CD14-positive monocyte (primary cell): ENCODE measurements at regions not wholly inside any gene's neighbourhood (a gene's known extent, or its start where the extent isn't known, plus 50 kb on each side); places are given as distances from the start of the nearest gene placed in this dataset.

ENCODE experiments used
- DNase-seq, 3 donors: peaks; one replicate each; pipeline ENCODE4 v3.0.0-alpha.2; 2011 to 2022
- H2AFZ ChIP-seq: 2 replicates; pipeline ENCODE4 v1.6.0; 2012; ENCODE audit warnings: mild to moderate bottlenecking, low read depth, low read length, inconsistent platforms; ENCODE audit not compliant: insufficient read depth, poor library complexity, severe bottlenecking
- H3K27ac ChIP-seq, 2 donors: 1 replicate in 1 of 2; 2 replicates in 1 of 2; pipeline ENCODE4 v1.5.1; 2012 to 2013; ENCODE audit warnings: low read length in 2 of 2, control low read depth in 1 of 2, inconsistent platforms in 1 of 2, low read depth in 1 of 2, mild to moderate bottlenecking in 1 of 2
- H3K27me3 ChIP-seq, 2 donors: one replicate each; pipeline versions ENCODE4 v1.6.0 to v1.6.1; 2011 to 2013; ENCODE audit warnings: low read length in 2 of 2; ENCODE audit not compliant: control insufficient read depth in 2 of 2, insufficient read depth in 2 of 2
- H3K36me3 ChIP-seq, 2 donors: replicated peaks in 1 of 2; 1 replicate in 1 of 2; 2 replicates in 1 of 2; pipeline versions ENCODE4 v1.5.1 to v1.6.1; 2012 to 2013; ENCODE audit warnings: low read length in 2 of 2, control low read depth in 1 of 2, inconsistent platforms in 1 of 2, mild to moderate bottlenecking in 1 of 2; ENCODE audit not compliant: insufficient read depth in 2 of 2, control insufficient read depth in 1 of 2
- H3K4me1 ChIP-seq, 2 donors: 1 replicate in 1 of 2; 2 replicates in 1 of 2; pipeline versions ENCODE4 v1.5.1 to v1.6.1; 2012 to 2013; ENCODE audit warnings: low read length in 2 of 2, control low read depth in 1 of 2, inconsistent platforms in 1 of 2, mild to moderate bottlenecking in 1 of 2, moderate library complexity in 1 of 2; ENCODE audit not compliant: insufficient read depth in 2 of 2, control insufficient read depth in 1 of 2
- H3K4me2 ChIP-seq: replicated peaks from 2 replicates; pipeline ENCODE3; 2012; ENCODE audit warnings: low read length, moderate library complexity, mild to moderate bottlenecking; ENCODE audit not compliant: poor library complexity, severe bottlenecking; ENCODE audit errors: extremely low read depth
- H3K4me3 ChIP-seq, 3 experiments: fragments of 200-600 bp in 1 of 3; sonication (generic) in 1 of 3; replicated peaks in 1 of 3; 1 replicate in 2 of 3; 2 replicates in 1 of 3; pipeline ENCODE4 v1.5.1; 2011 to 2013; ENCODE audit warnings: low read length in 3 of 3, mild to moderate bottlenecking in 3 of 3, control low read depth in 2 of 3, low read depth in 2 of 3, inconsistent platforms in 1 of 3, moderate library complexity in 1 of 3
- H3K79me2 ChIP-seq: 2 replicates; pipeline ENCODE4 v1.6.0; 2012; ENCODE audit warnings: mild to moderate bottlenecking, control low read depth, inconsistent platforms, low read length, moderate library complexity; ENCODE audit not compliant: insufficient read depth
- H3K9ac ChIP-seq: 2 replicates; pipeline ENCODE4 v1.6.0; 2017; ENCODE audit warnings: low read length, mild to moderate bottlenecking; ENCODE audit not compliant: insufficient read depth, poor library complexity, severe bottlenecking
- H3K9me3 ChIP-seq, 2 donors: replicated peaks in 1 of 2; 1 replicate in 1 of 2; 2 replicates in 1 of 2; pipeline versions ENCODE4 v1.5.1 to v1.6.1; 2012 to 2013; ENCODE audit warnings: low read length in 2 of 2, control low read depth in 1 of 2; ENCODE audit not compliant: control insufficient read depth in 1 of 2, insufficient read depth in 1 of 2
- H4K20me1 ChIP-seq: 2 replicates; pipeline ENCODE4 v1.6.0; 2012; ENCODE audit warnings: mild to moderate bottlenecking, low read length, control low read depth, moderate library complexity; ENCODE audit not compliant: insufficient read depth
- H3K27ac Mint-ChIP-seq, 7 donors: one replicate each; pipeline ENCODE4 v1.8.0; 2020; ENCODE audit warnings: mild to moderate bottlenecking in 7 of 7, mixed read lengths in 7 of 7, moderate library complexity in 6 of 7, inconsistent platforms in 2 of 7
- H3K27me3 Mint-ChIP-seq, 3 donors: one replicate each; pipeline ENCODE4 v1.8.0; 2021 to 2022; ENCODE audit warnings: low read depth in 3 of 3, mild to moderate bottlenecking in 3 of 3, mixed read lengths in 3 of 3, moderate library complexity in 3 of 3, inconsistent platforms in 1 of 3
- H3K36me3 Mint-ChIP-seq, 2 donors: one replicate each; pipeline ENCODE4 v1.8.0; 2020; ENCODE audit warnings: mixed read lengths in 2 of 2, inconsistent platforms in 1 of 2, mild to moderate bottlenecking in 1 of 2
- H3K4me1 Mint-ChIP-seq: one replicate; pipeline ENCODE4 v1.8.0; 2020; ENCODE audit warnings: mild to moderate bottlenecking, mixed read lengths
- H3K4me3 Mint-ChIP-seq, 2 donors: one replicate each; pipeline ENCODE4 v1.8.0; 2020; ENCODE audit warnings: mild to moderate bottlenecking in 2 of 2, mixed read lengths in 2 of 2, moderate library complexity in 1 of 2
- H3K9me3 Mint-ChIP-seq, 7 donors: one replicate each; pipeline ENCODE4 v1.8.0; 2020 to 2022; ENCODE audit warnings: mixed read lengths in 7 of 7, mild to moderate bottlenecking in 6 of 7, moderate library complexity in 6 of 7, inconsistent platforms in 2 of 7
- CTCF ChIP-seq: fragments of 200-600 bp; IDR thresholded peaks from one replicate; pipeline ENCODE4 v1.8.0; 2022; ENCODE audit warnings: antibody characterized with exemption, mild to moderate bottlenecking
- WGBS: methylation state at CpG from one replicate; pipeline ENCODE4 v1.1.5; 2013; ENCODE audit warnings: missing lambda C conversion rate; ENCODE audit not compliant: insufficient coverage; 5-methylcytosine and 5-hydroxymethylcytosine counted together
- intact Hi-C, 2 donors: fragments of 100-400 bp; cut with micrococcal nuclease; formaldehyde crosslinking; loops; one replicate each; pipeline versions ENCODE4 v1.15.0 to v1.15.1; 2023

- Mint-ChIP-seq H3K9me3 (peaks cover 0 to 3% (median 0%) of the 10 kb centered on the region in 7 donors), H3K27me3 (peaks cover 0 to 1% (median 0%) of the 10 kb centered on the region in 3 donors), H3K4me1 (no peaks in the 10 kb centered on the region), H3K27ac (no peak overlapping the region), H3K4me3 (no peak overlapping the region), H3K36me3 (no peaks in the 10 kb centered on the region)
- Histone ChIP-seq H3K36me3 (no peaks in the 10 kb centered on the region), H3K4me3 (no peak overlapping the region), H3K4me2 (no peak overlapping the region), H3K9ac (no peak overlapping the region), H3K9me3 (no peaks in the 10 kb centered on the region), H3K27ac (no peak overlapping the region), H3K27me3 (no peaks in the 10 kb centered on the region), H3K79me2 (no peaks in the 10 kb centered on the region), H3K4me1 (no peaks in the 10 kb centered on the region), H2AFZ (no peak overlapping the region), H4K20me1 (no peaks in the 10 kb centered on the region)
- WGBS = no CpG with 5 or more reads among the region's 2 CpGs
- DNase-seq = no peak
- intact Hi-C loops = no loop called here
- no peak for TF ChIP-seq CTCF
These were observed 168.6 kb upstream of the KCNK2 start for GRCh38 chr1:214913966-214914365.

- H3K4me3 Mint-ChIP-seq = no peak overlapping the region
- H3K4me2 ChIP-seq = no peak overlapping the region
- DNase-seq = no peak
- H3K27ac ChIP-seq = no peak overlapping the region
- WGBS = 77% methylated on average over 23 of the region's 31 CpGs
- no peak overlapping the region for H2AFZ ChIP-seq
- no peak overlapping the region for H3K9ac ChIP-seq
- no peaks in the 10 kb centered on the region for H3K79me2 ChIP-seq
- H3K9me3 ChIP-seq = no peaks in the 10 kb centered on the region
- no peak for TF ChIP-seq CTCF
- no peaks in the 10 kb centered on the region for H3K27me3 ChIP-seq
- peaks cover 0 to 1% (median 0%) of the 10 kb centered on the region in 3 donors for H3K27me3 Mint-ChIP-seq
- intact Hi-C loops = no loop called here
- H3K9me3 Mint-ChIP-seq = peaks cover 0 to 5% (median 2%) of the 10 kb centered on the region in 7 donors
- no peak overlapping the region for H3K27ac Mint-ChIP-seq
- no peaks in the 10 kb centered on the region for H4K20me1 ChIP-seq
- no peaks in the 10 kb centered on the region for H3K36me3 Mint-ChIP-seq
- no peaks in the 10 kb centered on the region for H3K4me1 Mint-ChIP-seq
- no peaks in the 10 kb centered on the region for H3K4me1 ChIP-seq
- no peak overlapping the region for H3K4me3 ChIP-seq
- H3K36me3 ChIP-seq = no peaks in the 10 kb centered on the region
These were observed 165.4 kb upstream of the KCNK2 start for GRCh38 chr1:214917081-214917635.
